PC-9 (cell line): ENCODE measurements at regions not wholly inside any gene's neighbourhood (a gene's known extent, or its start where the extent isn't known, plus 50 kb on each side); places are given as distances from the start of the nearest gene placed in this dataset.
"Not testable (repeated sequence)": the region's sequence is repeated elsewhere in the genome, so short reads cannot be mapped to it uniquely, and the experiment has no call there.

Source experiments
- BruUV-seq: library from RNA; stranded (reverse); fragments of 400-500 nt; replicated peaks from 2 replicates; lab custom pipeline; 2021; lab: Mats Ljungman, UMichigan
- CTCF ChIA-PET: fragments of 300-600 bp; sonication (Branson Sonifier 250); formaldehyde crosslinking; loops from one replicate; lab custom pipeline; 2022; ENCODE audit warnings: antibody characterized with exemption; lab: Charles Lee
- POLR2A ChIA-PET: fragments of 300-600 bp; sonication (Branson Sonifier 250); formaldehyde crosslinking; loops from one replicate; lab custom pipeline; 2022; ENCODE audit warnings: antibody characterized with exemption; ENCODE audit not compliant: unreplicated experiment; lab: Charles Lee
- DNase-seq, 2 experiments: peaks; one replicate each; pipeline versions ENCODE4 v3.0.0 to v3.0.0-alpha.2; 2015 to 2022; ENCODE audit warnings: mixed read lengths in 1 of 2
- H2AFZ ChIP-seq: fragments of 200-600 bp; sonication (generic); 2 replicates; pipeline ENCODE4 v1.8.1; 2017; ENCODE audit warnings: antibody characterized with exemption
- H3F3A ChIP-seq: fragments of 200-600 bp; sonication (generic); 2 replicates; pipeline ENCODE4 v1.8.1; 2017; ENCODE audit warnings: antibody characterized with exemption, mild to moderate bottlenecking, low read depth; ENCODE audit not compliant: insufficient read depth
- H3K27ac ChIP-seq: fragments of 200-600 bp; sonication (generic); 2 replicates; pipeline ENCODE4 v1.6.1; 2016; ENCODE audit warnings: mixed run types
- H3K27me3 ChIP-seq: fragments of 200-600 bp; sonication (generic); 2 replicates; pipeline ENCODE4 v1.6.1; 2016; ENCODE audit warnings: low read depth, mixed run types; ENCODE audit not compliant: insufficient read depth
- H3K36me3 ChIP-seq: fragments of 200-600 bp; sonication (generic); 2 replicates; pipeline ENCODE4 v1.6.1; 2016; ENCODE audit warnings: low read depth, mixed run types
- H3K4me1 ChIP-seq: fragments of 200-600 bp; sonication (generic); replicated peaks from 2 replicates; pipeline ENCODE4 v1.6.1; 2016; ENCODE audit warnings: mixed run types; ENCODE audit not compliant: insufficient read depth
- H3K4me2 ChIP-seq: fragments of 200-600 bp; sonication (generic); 2 replicates; pipeline ENCODE4 v1.6.1; 2017; ENCODE audit warnings: mixed run types
- H3K4me3 ChIP-seq: fragments of 200-600 bp; sonication (generic); 2 replicates; pipeline ENCODE4 v1.6.1; 2016; ENCODE audit warnings: mixed run types
- H3K79me2 ChIP-seq: fragments of 200-600 bp; sonication (generic); 2 replicates; pipeline ENCODE4 v1.6.1; 2017; ENCODE audit warnings: low read depth, mixed run types
- H3K9me2 ChIP-seq: fragments of 200-600 bp; sonication (generic); 2 replicates; pipeline ENCODE4 v1.8.1; 2017; ENCODE audit warnings: mild to moderate bottlenecking; ENCODE audit not compliant: insufficient read depth
- H3K9me3 ChIP-seq: fragments of 200-600 bp; sonication (generic); 2 replicates; pipeline ENCODE4 v1.8.1; 2016; ENCODE audit warnings: low read depth; ENCODE audit not compliant: insufficient read depth
- H4K20me1 ChIP-seq: fragments of 200-600 bp; sonication (generic); 2 replicates; pipeline ENCODE4 v1.8.1; 2017; ENCODE audit not compliant: insufficient read depth
- EZH2 ChIP-seq: fragments of 200-600 bp; sonication (generic); IDR thresholded peaks from 2 replicates; pipeline ENCODE4 v1.8.0; 2017; ENCODE audit warnings: antibody characterized with exemption, low read depth
- intact Hi-C: fragments of 100-400 bp; cut with micrococcal nuclease; formaldehyde crosslinking; loops from one replicate; pipeline ENCODE4 v1.10.0; 2022; ENCODE audit not compliant: unreplicated experiment
- TF ChIP-seq, protein P1 (sequence below): fragments of 200-600 bp; sonication (generic); conservative IDR thresholded peaks from 2 replicates; pipeline ENCODE4 v1.6.1; 2017; ENCODE audit warnings: mixed run types, antibody characterized with exemption, mild to moderate bottlenecking, moderate library complexity

GRCh38 chrX:125681507-125681906 lies 361.8 kb downstream of the TEX13C start:
- no peaks in the 10 kb centered on the region for H3K9me2 ChIP-seq
- no peak overlapping the region for H3K27ac ChIP-seq
- no peaks in the 10 kb centered on the region for H3K27me3 ChIP-seq
- H3F3A ChIP-seq: no peaks in the 10 kb centered on the region
- no peaks in the 10 kb centered on the region for H3K79me2 ChIP-seq
- POLR2A ChIA-PET: no interaction called here
- no TSS peak for BruUV-seq
- intact Hi-C loops: no loop called here
- no peaks in the 10 kb centered on the region for H3K36me3 ChIP-seq
- TF ChIP-seq, protein P1, sequence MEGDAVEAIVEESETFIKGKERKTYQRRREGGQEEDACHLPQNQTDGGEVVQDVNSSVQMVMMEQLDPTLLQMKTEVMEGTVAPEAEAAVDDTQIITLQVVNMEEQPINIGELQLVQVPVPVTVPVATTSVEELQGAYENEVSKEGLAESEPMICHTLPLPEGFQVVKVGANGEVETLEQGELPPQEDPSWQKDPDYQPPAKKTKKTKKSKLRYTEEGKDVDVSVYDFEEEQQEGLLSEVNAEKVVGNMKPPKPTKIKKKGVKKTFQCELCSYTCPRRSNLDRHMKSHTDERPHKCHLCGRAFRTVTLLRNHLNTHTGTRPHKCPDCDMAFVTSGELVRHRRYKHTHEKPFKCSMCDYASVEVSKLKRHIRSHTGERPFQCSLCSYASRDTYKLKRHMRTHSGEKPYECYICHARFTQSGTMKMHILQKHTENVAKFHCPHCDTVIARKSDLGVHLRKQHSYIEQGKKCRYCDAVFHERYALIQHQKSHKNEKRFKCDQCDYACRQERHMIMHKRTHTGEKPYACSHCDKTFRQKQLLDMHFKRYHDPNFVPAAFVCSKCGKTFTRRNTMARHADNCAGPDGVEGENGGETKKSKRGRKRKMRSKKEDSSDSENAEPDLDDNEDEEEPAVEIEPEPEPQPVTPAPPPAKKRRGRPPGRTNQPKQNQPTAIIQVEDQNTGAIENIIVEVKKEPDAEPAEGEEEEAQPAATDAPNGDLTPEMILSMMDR: no peak
- no peak for TF ChIP-seq EZH2
- H2AFZ ChIP-seq: no peak overlapping the region
- no peaks in the 10 kb centered on the region; the same call in 1 of the 2 replicates for H3K9me3 ChIP-seq
- no peak for DNase-seq
- H3K4me2 ChIP-seq: no peak overlapping the region
- H3K4me3 ChIP-seq: no peak overlapping the region
- CTCF ChIA-PET: no interaction called here
- H4K20me1 ChIP-seq: no peaks in the 10 kb centered on the region
- H3K4me1 ChIP-seq: no peaks in the 10 kb centered on the region

DNA sequence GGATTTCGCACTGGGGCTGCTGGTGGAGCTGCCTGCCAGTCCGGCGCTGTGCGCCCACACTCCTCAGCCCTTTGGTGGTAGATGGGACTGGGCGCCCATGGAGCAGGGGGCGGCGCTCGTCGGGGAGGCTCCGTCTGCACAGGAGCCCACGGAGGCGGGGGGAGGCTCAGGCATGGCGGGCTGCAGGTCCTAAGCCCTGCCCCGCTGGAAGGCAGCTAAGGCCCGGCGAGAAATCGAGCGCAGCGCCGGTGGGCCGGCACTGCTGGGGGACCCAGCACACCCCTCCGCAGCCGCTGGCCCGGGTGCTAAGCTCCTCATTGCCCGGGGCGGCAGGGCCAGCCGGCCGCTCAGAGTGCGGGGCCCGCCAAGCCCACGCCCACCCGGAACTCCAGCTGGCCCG lies 370.9 kb downstream of the TEX13C start:
- BruUV-seq, H3K4me3 ChIP-seq, DNase-seq, intact Hi-C loops, H3K9me3 ChIP-seq, H4K20me1 ChIP-seq, H3K27ac ChIP-seq, H2AFZ ChIP-seq, H3K9me2 ChIP-seq, H3K27me3 ChIP-seq, H3K4me1 ChIP-seq, H3F3A ChIP-seq, H3K79me2 ChIP-seq, POLR2A ChIA-PET, CTCF ChIA-PET, H3K4me2 ChIP-seq, H3K36me3 ChIP-seq: not testable (repeated sequence)

DNA sequence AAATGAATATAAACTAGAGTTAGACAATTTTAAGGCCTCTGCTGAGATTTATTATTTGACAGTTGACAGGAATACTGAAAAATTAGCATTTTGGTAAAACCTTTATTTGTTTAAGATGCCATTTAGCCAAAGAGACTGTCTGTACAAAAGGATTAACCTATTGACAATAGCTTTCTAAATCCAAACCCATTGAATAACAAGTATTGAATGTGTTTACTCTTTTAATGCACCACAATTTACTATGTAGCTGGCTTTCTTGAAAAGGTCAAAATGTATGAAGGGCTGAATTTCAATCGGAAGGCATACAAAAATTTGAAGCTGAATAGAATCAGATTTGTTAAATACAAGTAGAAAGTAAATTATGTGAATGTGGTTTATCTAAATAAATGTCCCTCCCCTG lies 374.5 kb downstream of the TEX13C start:
- H3K4me3 ChIP-seq: no peak overlapping the region
- DNase-seq: no peak
- CTCF ChIA-PET: no interaction called here
- H3K4me2 ChIP-seq: no peak overlapping the region
- H3K36me3 ChIP-seq: no peaks in the 10 kb centered on the region
- BruUV-seq: no TSS peak
- H3F3A ChIP-seq: no peaks in the 10 kb centered on the region
- H3K27ac ChIP-seq: no peak overlapping the region
- no peaks in the 10 kb centered on the region for H4K20me1 ChIP-seq
- no peaks in the 10 kb centered on the region for H3K27me3 ChIP-seq
- TF ChIP-seq EZH2: no peak
- TF ChIP-seq, protein P1: no peak
- POLR2A ChIA-PET: no interaction called here
- H3K79me2 ChIP-seq: no peaks in the 10 kb centered on the region
- no peaks in the 10 kb centered on the region for H3K9me3 ChIP-seq
- intact Hi-C loops: no loop called here
- H2AFZ ChIP-seq: no peak overlapping the region
- no peaks in the 10 kb centered on the region for H3K4me1 ChIP-seq
- H3K9me2 ChIP-seq: no peaks in the 10 kb centered on the region

DNA sequence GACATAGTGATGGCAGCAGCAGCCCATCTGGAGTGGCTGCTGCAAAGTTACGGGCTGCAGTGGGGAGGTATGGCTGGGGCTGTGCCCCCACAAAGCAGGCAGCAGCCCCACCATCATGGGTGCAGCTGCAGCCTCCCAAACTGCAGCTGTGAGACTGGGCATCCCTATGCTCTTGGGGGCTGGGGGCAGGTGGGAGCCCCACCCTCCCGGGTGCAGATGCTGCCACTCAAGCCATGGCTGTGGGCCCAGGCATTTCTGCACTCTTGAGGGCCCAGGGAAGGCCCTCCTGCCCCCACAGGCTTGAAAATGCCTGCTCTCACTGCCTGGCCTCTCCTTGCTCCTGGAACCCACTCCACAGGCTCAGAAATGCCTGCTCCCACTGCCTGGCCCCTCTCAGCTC lies 389.4 kb downstream of the TEX13C start:
- no peak overlapping the region for H3K4me3 ChIP-seq
- H3K4me2 ChIP-seq: no peak overlapping the region
- H3K36me3 ChIP-seq: no peaks in the 10 kb centered on the region
- H2AFZ ChIP-seq: no peak overlapping the region
- intact Hi-C loops: no loop called here
- no peaks in the 10 kb centered on the region for H3F3A ChIP-seq
- no peak for DNase-seq
- ChIA-PET POLR2A (no interaction called here), CTCF (no interaction called here)
- no peaks in the 10 kb centered on the region for H3K9me2 ChIP-seq
- no TSS peak for BruUV-seq
- no peaks in the 10 kb centered on the region for H4K20me1 ChIP-seq
- no peaks in the 10 kb centered on the region for H3K27me3 ChIP-seq
- H3K9me3 ChIP-seq: no peaks in the 10 kb centered on the region
- H3K79me2 ChIP-seq: no peaks in the 10 kb centered on the region
- no peaks in the 10 kb centered on the region for H3K4me1 ChIP-seq
- H3K27ac ChIP-seq: no peak overlapping the region
- TF ChIP-seq, protein P1: no peak
- TF ChIP-seq EZH2: no peak
